ENCODE measurements at regions not wholly inside any gene's neighbourhood (a gene's known extent, or its start where the extent isn't known, plus 50 kb on each side); places are given as distances from the start of the nearest gene placed in this dataset.

GRCh38 chr18:78809845-78810244 is 169.8 kb upstream of the SALL3 start:
- TF ChIP-seq CTCF (IDR thresholded peaks at IDR 0.05 in 8 of 11, conservative IDR thresholded peaks at IDR 0.05 in 3 of 11), result no peak
- TF ChIP-seq POLR2A (IDR thresholded peaks at IDR 0.05), result no peak

Data from spleen (tissue), 7 donors.